ENCODE measurements at regions not wholly inside any gene's neighbourhood (a gene's known extent, or its start where the extent isn't known, plus 50 kb on each side); places are given as distances from the start of the nearest gene placed in this dataset.

DNA sequence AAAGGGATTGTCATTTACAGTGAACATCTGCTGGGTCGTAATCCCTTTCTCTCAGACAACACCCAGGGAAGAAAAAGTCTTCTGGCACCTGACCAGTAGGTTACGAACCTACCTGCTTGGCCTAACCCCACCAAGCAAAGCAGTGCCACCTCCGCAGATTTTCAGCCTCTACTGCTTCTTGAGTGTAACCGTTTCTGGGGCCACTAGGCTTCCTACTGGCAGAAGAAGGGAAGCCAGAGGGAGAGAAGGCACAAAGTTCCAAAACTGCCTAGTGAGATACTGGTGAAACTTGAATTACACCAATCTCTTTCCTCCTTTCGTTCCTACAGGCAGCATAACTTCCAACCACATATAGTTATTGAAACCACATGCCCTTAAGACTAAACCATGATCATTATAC, 383.6 kb downstream of the BCAT1 start:
- peaks cover 22% of the 10 kb centered on the region in 2 experiments for H3K27me3 ChIP-seq (ENCODE audit: control insufficient read depth in 2 of 2, insufficient read depth in 2 of 2, low read length in 2 of 2)
- no peaks in the 10 kb centered on the region for H3K36me3 ChIP-seq (ENCODE audit: control insufficient read depth in 2 of 2, extremely low read depth in 1 of 2, insufficient read depth in 2 of 2, low read length in 2 of 2)
- no peak overlapping the region for H3K27ac ChIP-seq (ENCODE audit: insufficient read depth, low read depth, low read length)
- dilution Hi-C loops (cut with MboI; ENCODE audit: extremely low pct_ligation_motif_present, low sequenced_read_pairs) = no loop called here
- BruUV-seq (replicated peaks) = no TSS peak
- H2AFZ ChIP-seq (ENCODE audit: low read depth, low read length) = no peak overlapping the region
- no peak for TF ChIP-seq GATA2 (IDR thresholded peaks at IDR 0.05; ENCODE audit: insufficient read depth, insufficient read length, low read depth, low read length)
- H3K79me2 ChIP-seq (ENCODE audit: control insufficient read depth, insufficient read depth, low read length) = no peaks in the 10 kb centered on the region
- no peaks in the 10 kb centered on the region for H3K9me1 ChIP-seq (replicated peaks; ENCODE audit: control insufficient read depth, extremely low read depth, insufficient read depth, low read length)
- no peak overlapping the region for H3K9ac ChIP-seq (replicated peaks; ENCODE audit: extremely low read depth, insufficient read depth, low read length)
- ChIA-PET POLR2A (no interaction called here), CTCF (no interaction called here)
- H4K20me1 ChIP-seq (replicated peaks; ENCODE audit: control insufficient read depth, extremely low read depth, insufficient read depth, low read length) = no peaks in the 10 kb centered on the region
- intact Hi-C loops (cut with micrococcal nuclease) = loop anchor here (10.0 kb wide), 1 partner anchor 160 kb away; no protein-coding TSS in a partner anchor
- peaks cover 7% of the 10 kb centered on the region for H3K4me1 ChIP-seq (ENCODE audit: control insufficient read depth, extremely low read depth, insufficient read depth, low read length)
- H3K4me2 ChIP-seq (ENCODE audit: insufficient read depth, low read length) = no peak overlapping the region
- DNase-seq (ENCODE audit: low read depth, low spot score) (no peak), FAIRE-seq (no peak)
- H3K4me3 ChIP-seq (replicated peaks in 1 of 3; ENCODE audit: insufficient read depth in 1 of 3, low read depth in 1 of 3, low read length in 3 of 3) = no peak overlapping the region
- H3K9me3 ChIP-seq (replicated peaks; ENCODE audit: control insufficient read depth, insufficient read depth, low read length) = no peaks in the 10 kb centered on the region

DNA sequence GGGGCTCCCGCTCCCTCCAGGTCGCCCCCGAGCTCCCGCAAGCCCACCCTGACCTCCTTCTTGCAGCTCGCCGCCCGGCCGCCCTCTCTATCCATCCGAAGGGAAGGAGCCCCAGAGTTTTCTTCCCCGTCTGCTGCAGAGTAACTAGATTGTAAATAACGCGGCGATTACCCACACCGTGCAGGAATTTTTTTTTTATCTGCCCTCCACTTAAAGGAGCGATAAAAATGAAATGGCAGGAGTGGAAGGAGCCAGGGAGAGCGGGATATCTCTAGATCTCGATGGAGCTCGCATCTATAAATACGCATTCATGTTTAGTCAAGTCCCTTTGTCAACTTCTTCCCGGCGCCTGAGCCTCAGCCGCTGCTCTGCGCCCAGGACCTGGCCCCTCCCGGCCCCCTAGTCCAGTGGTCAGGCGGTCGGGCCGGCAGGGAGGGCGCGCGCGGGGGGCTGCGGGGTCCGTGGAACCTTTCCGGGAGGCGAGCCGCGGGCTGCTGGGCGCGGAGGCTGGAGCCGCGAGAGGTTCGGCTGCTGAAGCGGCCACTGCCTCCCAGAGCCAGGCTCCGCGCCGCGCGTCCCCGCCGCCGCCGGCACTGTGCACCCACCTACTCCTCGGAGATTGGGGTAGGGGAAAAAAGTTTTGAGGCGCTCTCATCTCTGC, 386.0 kb downstream of the BCAT1 start:
- H3K9me1 ChIP-seq (replicated peaks; ENCODE audit: control insufficient read depth, extremely low read depth, insufficient read depth, low read length) = no peaks in the 10 kb centered on the region
- dilution Hi-C loops (cut with MboI; ENCODE audit: extremely low pct_ligation_motif_present, low sequenced_read_pairs) = no loop called here
- TF ChIP-seq, protein P1, sequence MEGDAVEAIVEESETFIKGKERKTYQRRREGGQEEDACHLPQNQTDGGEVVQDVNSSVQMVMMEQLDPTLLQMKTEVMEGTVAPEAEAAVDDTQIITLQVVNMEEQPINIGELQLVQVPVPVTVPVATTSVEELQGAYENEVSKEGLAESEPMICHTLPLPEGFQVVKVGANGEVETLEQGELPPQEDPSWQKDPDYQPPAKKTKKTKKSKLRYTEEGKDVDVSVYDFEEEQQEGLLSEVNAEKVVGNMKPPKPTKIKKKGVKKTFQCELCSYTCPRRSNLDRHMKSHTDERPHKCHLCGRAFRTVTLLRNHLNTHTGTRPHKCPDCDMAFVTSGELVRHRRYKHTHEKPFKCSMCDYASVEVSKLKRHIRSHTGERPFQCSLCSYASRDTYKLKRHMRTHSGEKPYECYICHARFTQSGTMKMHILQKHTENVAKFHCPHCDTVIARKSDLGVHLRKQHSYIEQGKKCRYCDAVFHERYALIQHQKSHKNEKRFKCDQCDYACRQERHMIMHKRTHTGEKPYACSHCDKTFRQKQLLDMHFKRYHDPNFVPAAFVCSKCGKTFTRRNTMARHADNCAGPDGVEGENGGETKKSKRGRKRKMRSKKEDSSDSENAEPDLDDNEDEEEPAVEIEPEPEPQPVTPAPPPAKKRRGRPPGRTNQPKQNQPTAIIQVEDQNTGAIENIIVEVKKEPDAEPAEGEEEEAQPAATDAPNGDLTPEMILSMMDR (IDR thresholded peaks at IDR 0.05; ENCODE audit: extremely low read depth in 1 of 2, insufficient read depth in 1 of 2, low read depth in 1 of 2, low read length in 2 of 2) = no peak
- TF ChIP-seq, protein P2, sequence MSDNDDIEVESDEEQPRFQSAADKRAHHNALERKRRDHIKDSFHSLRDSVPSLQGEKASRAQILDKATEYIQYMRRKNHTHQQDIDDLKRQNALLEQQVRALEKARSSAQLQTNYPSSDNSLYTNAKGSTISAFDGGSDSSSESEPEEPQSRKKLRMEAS (IDR thresholded peaks at IDR 0.05; ENCODE audit: insufficient read depth, insufficient read length) = no peak
- TF ChIP-seq FOS (IDR thresholded peaks at IDR 0.05; ENCODE audit: borderline replicate concordance, insufficient read depth, low read length) (no peak), EZH2 (IDR thresholded peaks at IDR 0.05; ENCODE audit: borderline replicate concordance, low read depth, low read length, severe bottlenecking) (peak; percentile 24), GATA2 (IDR thresholded peaks at IDR 0.05; ENCODE audit: insufficient read depth, insufficient read length, low read depth, low read length) (peak; percentile 31), JUN (IDR thresholded peaks at IDR 0.05; ENCODE audit: borderline replicate concordance, insufficient read depth, insufficient read length, low read depth) (no peak), MYC (IDR thresholded peaks at IDR 0.05; ENCODE audit: low read depth, low read length) (no peak), POLR2AphosphoS5 (IDR thresholded peaks at IDR 0.05; ENCODE audit: insufficient read depth, low read depth, low read length) (no peak), POLR2A (IDR thresholded peaks at IDR 0.05; ENCODE audit: low read depth, low read length) (no peak)
- H2AFZ ChIP-seq (ENCODE audit: low read depth, low read length) = peak overlapping the region; percentile 39
- no peaks in the 10 kb centered on the region for H4K20me1 ChIP-seq (replicated peaks; ENCODE audit: control insufficient read depth, extremely low read depth, insufficient read depth, low read length)
- no peaks in the 10 kb centered on the region for H3K36me3 ChIP-seq (ENCODE audit: control insufficient read depth in 2 of 2, extremely low read depth in 1 of 2, insufficient read depth in 2 of 2, low read length in 2 of 2)
- H3K4me1 ChIP-seq (ENCODE audit: control insufficient read depth, extremely low read depth, insufficient read depth, low read length) = peaks cover 7% of the 10 kb centered on the region
- no TSS peak for BruUV-seq (replicated peaks)
- peak overlapping the region; percentile 36 for H3K9ac ChIP-seq (replicated peaks; ENCODE audit: extremely low read depth, insufficient read depth, low read length)
- DNase-seq (ENCODE audit: low read depth, low spot score) (peak; percentile 64), FAIRE-seq (no peak)
- H3K4me3 ChIP-seq (replicated peaks in 1 of 3; ENCODE audit: insufficient read depth in 1 of 3, low read depth in 1 of 3, low read length in 3 of 3) = peak overlapping the region; percentile 29 to 74 (median 73)
- no peak overlapping the region for H3K27ac ChIP-seq (ENCODE audit: insufficient read depth, low read depth, low read length)
- H3K4me2 ChIP-seq (ENCODE audit: insufficient read depth, low read length) = peak overlapping the region; percentile 78
- H3K27me3 ChIP-seq (ENCODE audit: control insufficient read depth in 2 of 2, insufficient read depth in 2 of 2, low read length in 2 of 2) = peaks cover 22 to 34% of the 10 kb centered on the region in 2 experiments
- ChIA-PET CTCF (interaction anchor here (0.6 to 1.9 kb wide), 4 partner anchors 24 to 538 kb away, joined by 3 to 5 read pairs (median 4); no protein-coding TSS in a partner anchor), POLR2A (interaction anchor here (0.6 to 1.1 kb wide), 2 partner anchors 336 to 508 kb away, joined by 3 read pairs; no protein-coding TSS in a partner anchor)
- H3K9me3 ChIP-seq (replicated peaks; ENCODE audit: control insufficient read depth, insufficient read depth, low read length) = no peaks in the 10 kb centered on the region
- intact Hi-C loops (cut with micrococcal nuclease) = loop anchor here (2.0 to 10.0 kb wide), 5 partner anchors 38 to 336 kb away; no protein-coding TSS in a partner anchor
- H3K79me2 ChIP-seq (ENCODE audit: control insufficient read depth, insufficient read depth, low read length) = no peaks in the 10 kb centered on the region
